Ovary (tissue), 7 donors: ENCODE measurements at regions not wholly inside any gene's neighbourhood (a gene's known extent, or its start where the extent isn't known, plus 50 kb on each side); places are given as distances from the start of the nearest gene placed in this dataset.

Experiments
- DNase-seq, 5 donors: peaks; one replicate each; pipeline ENCODE4 v3.0.0-alpha.2; 2019 to 2020
- H3K27ac ChIP-seq, 2 donors: fragments of 200-600 bp; one replicate each; pipeline versions ENCODE4 v1.5.1 to v1.8.0; 2019 to 2022
- H3K27me3 ChIP-seq: fragments of 200-600 bp; one replicate; pipeline ENCODE4 v1.8.0; 2022
- H3K36me3 ChIP-seq: fragments of 200-600 bp; sonication (generic); one replicate; pipeline ENCODE4 v1.5.1; 2019
- H3K4me1 ChIP-seq: one replicate; pipeline ENCODE4 v1.8.1; 2013; ENCODE audit warnings: mild to moderate bottlenecking, moderate library complexity; ENCODE audit not compliant: insufficient read depth
- H3K4me3 ChIP-seq: fragments of 200-600 bp; sonication (generic); one replicate; pipeline ENCODE4 v1.5.1; 2017
- H3K9me3 ChIP-seq, 2 donors: fragments of 200-600 bp in 1 of 2; sonication (generic) in 1 of 2; one replicate each; pipeline versions ENCODE4 v1.5.1 to v1.8.1; 2013 to 2019; ENCODE audit warnings: mild to moderate bottlenecking in 1 of 2, moderate library complexity in 1 of 2
- CTCF ChIP-seq, 3 donors: fragments of 450-650 bp in 2 of 3; fragments of 200-600 bp in 1 of 3; IDR thresholded peaks; one replicate each; pipeline versions ENCODE4 v1.5.1 to v1.8.0; 2016 to 2022; ENCODE audit warnings: antibody characterized with exemption in 3 of 3, mild to moderate bottlenecking in 1 of 3
- EP300 ChIP-seq: sonication (generic); formaldehyde crosslinking; IDR thresholded peaks from one replicate; pipeline ENCODE4 v1.6.1; 2017; ENCODE audit warnings: antibody characterized with exemption
- POLR2A ChIP-seq: fragments of 450-650 bp; IDR thresholded peaks from one replicate; pipeline ENCODE4 v1.6.1; 2017; ENCODE audit warnings: antibody characterized with exemption, mild to moderate bottlenecking, moderate library complexity
- WGBS, 3 donors: extraction: QIAGEN DNeasy Blood & Tissue Kit in 1 of 3; methylation state at CpG; one replicate each; pipeline versions ENCODE4 v1.1.5 to v1.1.7; 2013 to 2017; 5-methylcytosine and 5-hydroxymethylcytosine counted together
- intact Hi-C, 4 donors: fragments of 100-400 bp; cut with DNase I; formaldehyde crosslinking; loops; one replicate each; pipeline versions ENCODE4 v1.11.0 to v1.15.1; 2022 to 2023
- donor health status: DM: no; HTN: no; CAD: no; lungs with moderate emphysema.
- donor health status: DM: no; HTN: no; CAD: no.
- donor health status: Bipolar disorder and iron deficiency.
- donor health status: DM: no; HTN: no; CAD: no.
- donor health status: DM: yes; HTN: yes; CAD: no.

GRCh38 chr5:104937598-104937997, 1375.0 kb upstream of the NUDT12 start:
- Histone ChIP-seq H3K36me3 (no peaks in the 10 kb centered on the region), H3K27me3 (no peaks in the 10 kb centered on the region), H3K27ac (no peak overlapping the region), H3K4me1 (no peaks in the 10 kb centered on the region), H3K4me3 (no peak overlapping the region), H3K9me3 (no peaks in the 10 kb centered on the region)
- DNase-seq, result no peak
- intact Hi-C loops, result loop anchor here in 1 of 4 donors (5.0 kb wide), 1 partner anchor 530 kb away; no protein-coding TSS in a partner anchor
- 89 to 92% (median 90%) methylated on average over 1 of the region's 1 CpG for WGBS, 3 donors
- TF ChIP-seq POLR2A, result no peak
- TF ChIP-seq EP300, result no peak

- Histone ChIP-seq H3K4me3 (no peak overlapping the region), H3K36me3 (no peaks in the 10 kb centered on the region), H3K4me1 (no peaks in the 10 kb centered on the region), H3K27ac (no peak overlapping the region), H3K27me3 (no peaks in the 10 kb centered on the region), H3K9me3 (no peaks in the 10 kb centered on the region)
- TF ChIP-seq CTCF (IDR thresholded peaks at IDR 0.05), result no peak
- no peak for TF ChIP-seq POLR2A
- TF ChIP-seq EP300, result no peak
- no peak for DNase-seq
- intact Hi-C loops, result no loop called here
- 89 to 93% (median 93%) methylated on average over 2 of the region's 2 CpGs for WGBS, 3 donors
Observed at GRCh38 chr5:104932431-104932830, 1369.8 kb upstream of the NUDT12 start.

GRCh38 chr5:104928906-104929520, 1366.4 kb upstream of the NUDT12 start:
- no peaks in the 10 kb centered on the region for H3K9me3 ChIP-seq
- H3K4me3 ChIP-seq, result no peak overlapping the region
- TF ChIP-seq CTCF (IDR thresholded peaks at IDR 0.05), result no peak
- no peak for TF ChIP-seq POLR2A
- TF ChIP-seq EP300, result no peak
- DNase-seq, result no peak
- no peak overlapping the region for H3K27ac ChIP-seq
- no peaks in the 10 kb centered on the region for H3K27me3 ChIP-seq
- no peaks in the 10 kb centered on the region for H3K36me3 ChIP-seq
- WGBS, 3 donors, result 93 to 97% (median 97%) methylated on average over 35 to 36 of the region's 36 CpGs
- H3K4me1 ChIP-seq, result no peaks in the 10 kb centered on the region
- intact Hi-C loops, result no loop called here

GRCh38 chr5:104915226-104915625, 1352.6 kb upstream of the NUDT12 start:
- Histone ChIP-seq H3K4me3 (no peak overlapping the region), H3K27ac (no peak overlapping the region), H3K27me3 (no peaks in the 10 kb centered on the region), H3K36me3 (no peaks in the 10 kb centered on the region), H3K4me1 (no peaks in the 10 kb centered on the region), H3K9me3 (no peaks in the 10 kb centered on the region)
- intact Hi-C loops, result no loop called here
- DNase-seq, result no peak
- WGBS, 3 donors, result 69 to 80% (median 73%) methylated on average over 1 of the region's 1 CpG
- TF ChIP-seq POLR2A (no peak), EP300 (no peak), CTCF (IDR thresholded peaks at IDR 0.05) (no peak)

GRCh38 chr5:104914536-104915070, 1352.0 kb upstream of the NUDT12 start:
- Histone ChIP-seq H3K27me3 (no peaks in the 10 kb centered on the region), H3K9me3 (no peaks in the 10 kb centered on the region), H3K36me3 (no peaks in the 10 kb centered on the region), H3K4me1 (no peaks in the 10 kb centered on the region), H3K27ac (no peak overlapping the region), H3K4me3 (no peak overlapping the region)
- 90 to 93% (median 93%) methylated on average over 2 of the region's 2 CpGs for WGBS, 3 donors
- intact Hi-C loops, result no loop called here
- no peak for TF ChIP-seq EP300
- no peak for TF ChIP-seq POLR2A
- TF ChIP-seq CTCF (IDR thresholded peaks at IDR 0.05), result no peak
- DNase-seq, result no peak
